ENCODE measurements at regions not wholly inside any gene's neighbourhood (a gene's known extent, or its start where the extent isn't known, plus 50 kb on each side); places are given as distances from the start of the nearest gene placed in this dataset.

- no peak for DNase-seq (ENCODE audit: low spot score)
Measured at GRCh38 chr2:56707218-56707617, 523.4 kb downstream of the CCDC85A start.

GRCh38 chr2:56707650-56708049 is 523.9 kb downstream of the CCDC85A start:
- DNase-seq (ENCODE audit: low spot score), result no peak

GRCh38 chr2:56709181-56709580 is 525.4 kb downstream of the CCDC85A start:
- no peak for DNase-seq (ENCODE audit: low spot score)

- no peak for DNase-seq (ENCODE audit: low spot score)
Measured at GRCh38 chr2:56713161-56713676, 529.4 kb downstream of the CCDC85A start.

GRCh38 chr2:56713978-56714377 is 530.2 kb downstream of the CCDC85A start:
- no peak for DNase-seq (ENCODE audit: low spot score)

- no peak for DNase-seq (ENCODE audit: low spot score)
Measured at GRCh38 chr2:56714400-56714799, 530.6 kb downstream of the CCDC85A start.

- DNase-seq (ENCODE audit: low spot score), result no peak
Measured at GRCh38 chr2:56715683-56716082, 531.9 kb downstream of the CCDC85A start.

- DNase-seq (ENCODE audit: low spot score), result no peak
Measured at GRCh38 chr2:56718413-56718812, 534.6 kb downstream of the CCDC85A start.

- DNase-seq (ENCODE audit: low spot score), result no peak
Measured at GRCh38 chr2:56729212-56729611, 545.4 kb downstream of the CCDC85A start.

GRCh38 chr2:56732946-56733345 is 549.2 kb downstream of the CCDC85A start:
- DNase-seq (ENCODE audit: low spot score), result no peak

GRCh38 chr2:56739413-56739812 is 555.6 kb downstream of the CCDC85A start:
- DNase-seq (ENCODE audit: low spot score), result no peak

- DNase-seq (ENCODE audit: low spot score), result no peak
Measured at GRCh38 chr2:56741601-56742102, 557.9 kb downstream of the CCDC85A start.

GRCh38 chr2:56743807-56744206 is 560.0 kb downstream of the CCDC85A start:
- no peak for DNase-seq (ENCODE audit: low spot score)

- DNase-seq (ENCODE audit: low spot score), result peak; percentile 10
Measured at GRCh38 chr2:56749152-56749752, 565.5 kb downstream of the CCDC85A start.

GRCh38 chr2:56753182-56753581 is 569.4 kb downstream of the CCDC85A start:
- DNase-seq (ENCODE audit: low spot score), result no peak

GRCh38 chr2:56754066-56754615 is 570.4 kb downstream of the CCDC85A start:
- DNase-seq (ENCODE audit: low spot score), result no peak

GRCh38 chr2:56754627-56755026 is 570.8 kb downstream of the CCDC85A start:
- DNase-seq (ENCODE audit: low spot score), result no peak

- DNase-seq (ENCODE audit: low spot score), result no peak
Measured at GRCh38 chr2:56757884-56758545, 574.2 kb downstream of the CCDC85A start.

- no peak for DNase-seq (ENCODE audit: low spot score)
Measured at GRCh38 chr2:56763683-56764082, 579.9 kb downstream of the CCDC85A start.

GRCh38 chr2:56768973-56769372 is 585.2 kb downstream of the CCDC85A start:
- DNase-seq (ENCODE audit: low spot score), result no peak

- DNase-seq (ENCODE audit: low spot score), result no peak
Measured at GRCh38 chr2:56770490-56770889, 586.7 kb downstream of the CCDC85A start.

GRCh38 chr2:56784046-56784445 is 600.3 kb downstream of the CCDC85A start:
- no peak for DNase-seq (ENCODE audit: low spot score)

GRCh38 chr2:56801214-56801613 is 617.4 kb downstream of the CCDC85A start:
- DNase-seq (ENCODE audit: low spot score), result no peak
